GM19463 (cell line): ENCODE measurements at regions not wholly inside any gene's neighbourhood (a gene's known extent, or its start where the extent isn't known, plus 50 kb on each side); places are given as distances from the start of the nearest gene placed in this dataset.
A peak's percentile ranks its signal among the peaks of the same experiment; 100 is the strongest.

Experiments used
- ATAC-seq: cut with Tn5 transposase; IDR thresholded peaks from one replicate; pipeline ENCODE4 v1.9.1; 2021; ENCODE audit warnings: mild to moderate bottlenecking, moderate library complexity; ENCODE audit not compliant: unreplicated experiment

DNA sequence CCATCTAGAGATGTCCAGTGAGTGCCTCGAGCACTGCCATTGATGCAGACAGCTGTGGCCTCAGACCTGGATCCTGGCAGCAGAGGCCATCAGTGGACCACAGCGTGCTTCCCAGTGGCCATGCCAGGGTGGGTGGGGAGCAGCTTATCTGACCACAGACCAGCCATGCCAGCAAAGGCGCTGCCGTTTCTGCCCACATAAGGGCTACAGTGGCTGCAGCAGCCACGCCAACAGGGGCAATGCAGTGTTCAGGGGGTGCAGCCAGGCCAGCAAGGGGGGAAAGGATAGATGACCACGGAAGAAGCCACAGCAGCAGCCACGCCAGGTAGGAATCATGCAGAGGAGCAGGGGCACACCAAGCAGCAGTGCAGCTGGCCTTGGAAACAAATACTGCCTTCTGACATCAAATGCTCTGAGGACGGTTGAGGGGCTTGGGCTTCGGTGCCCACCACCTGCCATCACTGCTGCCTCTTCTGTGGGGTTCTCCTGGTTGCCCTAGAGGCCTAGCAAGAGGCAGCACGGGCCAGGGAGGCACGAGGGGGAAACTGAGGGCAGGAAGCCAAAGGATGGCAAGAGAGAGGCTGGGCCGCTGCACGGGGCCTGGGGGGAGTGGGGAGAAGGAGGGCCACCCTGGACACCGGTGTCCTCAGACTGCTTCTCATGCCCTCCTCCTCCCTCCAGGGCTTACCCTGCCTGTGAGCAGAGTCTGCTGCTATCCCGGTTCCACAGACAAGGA, 94.7 kb upstream of the RUNX3 start:
- no peak for ATAC-seq

- ATAC-seq = no peak
Observed at GRCh38 chr1:25023826-25024225, 93.8 kb upstream of the RUNX3 start.

- ATAC-seq = no peak
Observed at GRCh38 chr1:25023190-25023578, 93.1 kb upstream of the RUNX3 start.

GRCh38 chr1:25022361-25023189, 92.5 kb upstream of the RUNX3 start:
- peak; percentile 70 for ATAC-seq

DNA sequence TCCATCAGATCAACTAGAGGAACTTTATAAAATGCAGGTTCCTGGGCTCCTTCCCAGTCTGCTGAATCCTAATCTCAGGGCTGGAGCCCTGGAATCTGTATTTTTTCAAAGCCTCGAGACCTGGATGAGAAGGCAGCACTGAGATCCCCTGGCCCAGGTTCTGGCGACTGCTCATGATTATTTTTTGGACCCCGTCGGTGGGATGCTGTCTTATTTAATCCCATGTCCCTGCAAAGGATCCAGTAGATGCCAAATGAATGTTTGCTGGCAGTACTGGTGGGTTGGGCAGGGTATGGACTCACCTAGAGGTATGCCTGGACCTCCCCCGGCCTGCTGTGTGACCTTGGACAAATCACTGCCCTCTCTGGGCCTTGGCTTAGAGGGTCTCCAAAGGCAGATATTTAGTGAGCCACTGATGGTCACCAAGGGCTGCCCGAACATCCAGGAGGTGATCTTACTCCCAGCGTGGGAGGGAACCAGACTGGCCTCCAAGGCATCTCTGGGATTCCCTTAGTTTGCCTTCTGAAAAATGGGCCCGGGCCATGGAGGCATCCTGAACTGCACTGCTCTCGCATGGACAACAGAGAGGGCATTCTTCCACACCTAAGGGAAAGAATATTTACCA, 91.6 kb upstream of the RUNX3 start:
- no peak for ATAC-seq

- ATAC-seq = no peak
Observed at GRCh38 chr1:25020851-25021590, 90.9 kb upstream of the RUNX3 start.

GRCh38 chr1:25020173-25020845, 90.2 kb upstream of the RUNX3 start:
- ATAC-seq = no peak

GRCh38 chr1:25019337-25020172, 89.5 kb upstream of the RUNX3 start:
- ATAC-seq = peak; percentile 50

- no peak for ATAC-seq
Observed at GRCh38 chr1:25018943-25019336, 88.9 kb upstream of the RUNX3 start.

- no peak for ATAC-seq
Observed at GRCh38 chr1:25018110-25018735, 88.1 kb upstream of the RUNX3 start.

- no peak for ATAC-seq
Observed at GRCh38 chr1:25017436-25018109, 87.5 kb upstream of the RUNX3 start.

- ATAC-seq = no peak
Observed at GRCh38 chr1:25012966-25013962, 83.2 kb upstream of the RUNX3 start.

- no peak for ATAC-seq
Observed at GRCh38 chr1:25011943-25012638, 82.0 kb upstream of the RUNX3 start.

- ATAC-seq = no peak
Observed at GRCh38 chr1:25011275-25011674, 81.2 kb upstream of the RUNX3 start.

DNA sequence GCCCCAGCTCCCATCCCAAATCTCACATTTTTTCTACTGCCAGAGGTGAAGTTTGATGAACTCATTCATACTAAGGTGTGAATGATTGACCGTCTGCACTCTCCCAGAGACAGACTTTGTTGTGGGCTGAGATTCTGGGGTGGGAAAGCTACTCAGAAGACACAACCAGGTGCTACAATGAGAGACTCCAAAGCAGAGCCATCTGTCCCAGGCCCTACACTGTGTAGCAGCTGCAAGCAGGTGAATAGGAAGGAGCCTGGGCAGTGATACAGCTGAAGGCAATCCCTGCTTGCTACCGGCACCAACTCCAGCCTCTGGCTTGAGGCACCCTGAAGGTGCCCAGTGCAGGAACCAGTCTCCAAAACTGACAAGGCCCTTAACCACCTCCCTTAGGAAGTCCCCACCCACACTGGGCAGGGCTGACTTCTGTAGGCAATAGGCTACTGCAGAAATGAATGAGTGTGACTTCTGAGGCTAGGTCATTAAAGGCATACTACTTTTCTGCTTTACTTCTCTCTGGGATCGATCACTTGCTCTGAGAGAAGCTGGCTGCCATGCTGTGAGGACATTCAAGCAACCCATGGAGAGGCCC, 79.7 kb upstream of the RUNX3 start:
- no peak for ATAC-seq

DNA sequence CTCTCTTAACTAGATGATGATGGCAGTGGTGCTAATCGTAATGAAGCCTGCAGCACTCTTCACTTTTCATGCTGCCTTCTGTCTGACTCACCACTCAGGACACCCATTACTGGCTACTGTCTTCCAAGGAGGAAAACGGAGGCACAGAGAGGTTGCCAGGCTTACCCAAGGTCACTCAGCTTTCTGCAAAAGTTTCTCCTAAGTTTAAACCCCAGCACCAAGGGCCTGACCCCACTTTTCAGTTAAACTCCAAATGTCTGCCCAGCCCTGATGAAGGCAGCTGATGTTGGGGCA, 78.1 kb upstream of the RUNX3 start:
- no peak for ATAC-seq
